NT2/D1 (cell line): ENCODE measurements at regions not wholly inside any gene's neighbourhood (a gene's known extent, or its start where the extent isn't known, plus 50 kb on each side); places are given as distances from the start of the nearest gene placed in this dataset.

Experiments used
- SUZ12 ChIP-seq: IDR thresholded peaks from 2 replicates; pipeline ENCODE4 v1.6.1; 2011; ENCODE audit not compliant: insufficient read length, insufficient read depth; ENCODE audit errors: extremely low read depth
- YY1 ChIP-seq: IDR thresholded peaks from 2 replicates; pipeline ENCODE4 v1.6.1; 2011; ENCODE audit not compliant: insufficient read length, insufficient read depth
- ZNF274 ChIP-seq: IDR thresholded peaks from 2 replicates; pipeline ENCODE4 v1.6.1; 2011; ENCODE audit warnings: mild to moderate bottlenecking, low read depth, low read length

- no peak for TF ChIP-seq YY1
- TF ChIP-seq ZNF274: no peak
- TF ChIP-seq SUZ12: no peak
Observed at GRCh38 chr2:217339753-217340152, 479.9 kb upstream of the TNP1 start.
